Transverse colon (tissue), 4 donors: ENCODE measurements at regions not wholly inside any gene's neighbourhood (a gene's known extent, or its start where the extent isn't known, plus 50 kb on each side); places are given as distances from the start of the nearest gene placed in this dataset.
"Not testable (repeated sequence)": the region's sequence is repeated elsewhere in the genome, so short reads cannot be mapped to it uniquely, and the experiment has no call there.

ENCODE experiments used
- DNase-seq: peaks from one replicate; pipeline ENCODE4 v3.0.0-alpha.2; 2019
- H3K27ac ChIP-seq, 4 donors: fragments of 200-600 bp; sonication (generic); 2 replicates each; pipeline ENCODE4 v1.5.1; 2016 to 2018; ENCODE audit warnings: inconsistent platforms in 4 of 4
- H3K27me3 ChIP-seq: fragments of 200-600 bp; sonication (generic); 2 replicates; pipeline ENCODE4 v1.5.1; 2017; ENCODE audit warnings: inconsistent platforms
- H3K36me3 ChIP-seq, 4 donors: fragments of 200-600 bp; sonication (generic); 2 replicates each; pipeline ENCODE4 v1.5.1; 2017 to 2019; ENCODE audit warnings: inconsistent platforms in 4 of 4
- H3K4me1 ChIP-seq, 4 donors: fragments of 200-600 bp; sonication (generic); 2 replicates each; pipeline ENCODE4 v1.5.1; 2017 to 2020; ENCODE audit warnings: inconsistent platforms in 4 of 4
- H3K4me3 ChIP-seq, 4 donors: fragments of 200-600 bp; sonication (generic); 1 replicate in 1 of 4; 2 replicates in 3 of 4; pipeline versions ENCODE4 v1.5.1 to v1.6.1; 2017 to 2019; ENCODE audit warnings: inconsistent platforms in 4 of 4
- H3K9me3 ChIP-seq, 2 donors: fragments of 200-600 bp; sonication (generic); 2 replicates each; pipeline ENCODE4 v1.5.1; 2017 to 2019; ENCODE audit warnings: inconsistent platforms in 2 of 2
- EP300 ChIP-seq: sonication (generic); formaldehyde crosslinking; IDR thresholded peaks from one replicate; pipeline ENCODE4 v1.6.1; 2017; ENCODE audit warnings: antibody characterized with exemption, low read depth
- POLR2A ChIP-seq: fragments of 450-650 bp; IDR thresholded peaks from one replicate; pipeline ENCODE4 v1.6.1; 2016; ENCODE audit warnings: antibody characterized with exemption, mild to moderate bottlenecking, moderate library complexity
- POLR2AphosphoS5 ChIP-seq, 3 donors: sonication (generic); formaldehyde crosslinking; IDR thresholded peaks; one replicate each; pipeline ENCODE4 v1.6.1; 2016; ENCODE audit warnings: antibody characterized with exemption in 3 of 3
- WGBS, 2 donors: methylation state at CpG; one replicate each; pipeline ENCODE4 v1.1.5; 2018; ENCODE audit warnings: low coverage in 1 of 2; 5-methylcytosine and 5-hydroxymethylcytosine counted together
- in situ Hi-C, 4 donors: fragments of 200-750 bp; cut with MboI; loops; one replicate each; pipeline versions ENCODE4 v1.15.0 to v1.15.1; 2017; ENCODE audit warnings: low sequenced_read_pairs in 3 of 4, low pct_ligation_motif_present in 1 of 4, low pct_unique_long_range_greater_than_20kb in 1 of 4
- intact Hi-C: fragments of 100-400 bp; cut with DNase I; formaldehyde crosslinking; loops from one replicate; pipeline ENCODE4 v1.15.1; 2023; ENCODE audit warnings: low total_unique reads
- TF ChIP-seq, protein P1 (sequence below), 5 experiments: fragments of 200-600 bp in 3 of 5; fragments of 450-650 bp in 2 of 5; sonication (generic) in 3 of 5; IDR thresholded peaks; 1 replicate in 2 of 5; 2 replicates in 3 of 5; pipeline ENCODE4 v1.5.1; 2016 to 2017; ENCODE audit warnings: antibody characterized with exemption in 5 of 5, inconsistent platforms in 3 of 5, mild to moderate bottlenecking in 2 of 5, moderate library complexity in 1 of 5

DNA sequence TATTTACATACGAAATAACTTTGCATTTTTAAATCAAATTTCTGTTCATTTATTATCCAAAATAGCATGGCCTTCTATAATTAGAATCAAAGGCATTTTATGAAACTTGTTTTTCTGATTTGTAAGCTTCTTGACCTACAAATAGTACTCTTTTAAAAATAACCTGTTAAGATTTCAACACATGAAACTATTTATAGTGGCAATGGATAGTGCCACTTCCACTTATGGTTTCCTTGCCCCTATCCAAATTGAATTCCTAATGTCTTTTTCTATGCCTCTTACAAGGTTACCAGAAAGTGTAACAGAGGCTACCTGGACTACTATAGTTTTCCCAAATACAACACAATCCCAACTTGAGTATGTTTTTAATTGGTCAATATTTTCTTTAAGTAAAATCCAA lies 263.5 kb downstream of the SEMA3D start:
- no peak for DNase-seq
- intact Hi-C loops: no loop called here
- Histone ChIP-seq H3K36me3 (no peaks in the 10 kb centered on the region), H3K27me3 (no peaks in the 10 kb centered on the region), H3K27ac (no peak overlapping the region), H3K4me3 (no peak overlapping the region), H3K9me3 (no peaks in the 10 kb centered on the region), H3K4me1 (no peaks in the 10 kb centered on the region)
- 73 to 75% methylated on average over 1 of the region's 1 CpG for WGBS, 2 donors
- TF ChIP-seq EP300 (no peak), POLR2AphosphoS5 (IDR thresholded peaks at IDR 0.05) (no peak), POLR2A (no peak)
- TF ChIP-seq, protein P1, sequence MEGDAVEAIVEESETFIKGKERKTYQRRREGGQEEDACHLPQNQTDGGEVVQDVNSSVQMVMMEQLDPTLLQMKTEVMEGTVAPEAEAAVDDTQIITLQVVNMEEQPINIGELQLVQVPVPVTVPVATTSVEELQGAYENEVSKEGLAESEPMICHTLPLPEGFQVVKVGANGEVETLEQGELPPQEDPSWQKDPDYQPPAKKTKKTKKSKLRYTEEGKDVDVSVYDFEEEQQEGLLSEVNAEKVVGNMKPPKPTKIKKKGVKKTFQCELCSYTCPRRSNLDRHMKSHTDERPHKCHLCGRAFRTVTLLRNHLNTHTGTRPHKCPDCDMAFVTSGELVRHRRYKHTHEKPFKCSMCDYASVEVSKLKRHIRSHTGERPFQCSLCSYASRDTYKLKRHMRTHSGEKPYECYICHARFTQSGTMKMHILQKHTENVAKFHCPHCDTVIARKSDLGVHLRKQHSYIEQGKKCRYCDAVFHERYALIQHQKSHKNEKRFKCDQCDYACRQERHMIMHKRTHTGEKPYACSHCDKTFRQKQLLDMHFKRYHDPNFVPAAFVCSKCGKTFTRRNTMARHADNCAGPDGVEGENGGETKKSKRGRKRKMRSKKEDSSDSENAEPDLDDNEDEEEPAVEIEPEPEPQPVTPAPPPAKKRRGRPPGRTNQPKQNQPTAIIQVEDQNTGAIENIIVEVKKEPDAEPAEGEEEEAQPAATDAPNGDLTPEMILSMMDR (IDR thresholded peaks at IDR 0.05): no peak
- in situ Hi-C loops: no loop called here

DNA sequence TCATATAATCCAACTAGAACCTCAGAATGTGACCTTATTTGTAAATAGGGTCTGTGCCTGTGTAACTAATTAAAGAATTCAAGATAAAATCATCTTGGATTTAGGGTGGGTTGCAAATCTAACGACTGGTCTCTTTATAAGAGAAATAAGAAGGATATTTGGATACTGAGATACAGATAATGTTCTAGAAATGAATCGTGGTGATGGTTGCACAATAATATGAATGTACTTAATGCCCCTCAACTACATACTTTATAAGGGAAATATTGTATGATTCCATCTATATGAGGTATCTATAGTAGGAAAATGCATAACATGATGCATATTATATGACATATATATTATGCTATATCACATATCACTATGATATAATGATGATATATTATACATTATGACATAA lies 265.7 kb downstream of the SEMA3D start:
- H3K36me3 ChIP-seq: no peaks in the 10 kb centered on the region
- H3K27ac ChIP-seq: no peak overlapping the region
- no peaks in the 10 kb centered on the region for H3K27me3 ChIP-seq
- no peaks in the 10 kb centered on the region for H3K9me3 ChIP-seq
- no peak for DNase-seq
- intact Hi-C loops: no loop called here
- whole genome bisulfite sequencing, 2 donors: 76% methylated on average over 2 of the region's 2 CpGs
- in situ Hi-C loops: no loop called here
- no peak for TF ChIP-seq POLR2AphosphoS5 (IDR thresholded peaks at IDR 0.05)
- TF ChIP-seq POLR2A: no peak
- TF ChIP-seq EP300: no peak
- TF ChIP-seq, protein P1 (IDR thresholded peaks at IDR 0.05): no peak
- H3K4me3 ChIP-seq: no peak overlapping the region
- H3K4me1 ChIP-seq: no peaks in the 10 kb centered on the region

DNA sequence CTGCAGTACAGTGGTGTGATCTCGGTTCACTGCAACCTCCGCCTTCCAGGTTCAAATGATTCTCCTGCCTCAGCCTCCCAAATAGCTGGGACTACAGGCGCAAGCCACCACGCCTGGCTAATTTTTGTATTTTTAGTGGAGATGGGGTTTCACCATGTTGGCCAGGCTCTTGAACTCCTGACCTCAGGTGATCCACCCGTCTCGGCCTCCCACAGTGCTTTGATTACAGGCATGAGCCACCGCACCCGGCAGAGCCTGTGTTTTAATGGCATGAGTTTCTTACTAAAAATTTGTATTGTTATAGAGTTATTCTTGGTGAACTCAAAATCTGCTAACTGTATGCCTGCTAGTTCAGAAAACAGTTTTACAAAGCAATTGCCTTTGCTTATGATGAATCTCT lies 269.9 kb downstream of the SEMA3D start:
- H3K4me3 ChIP-seq, H3K27me3 ChIP-seq, H3K27ac ChIP-seq, H3K4me1 ChIP-seq, H3K36me3 ChIP-seq, DNase-seq, in situ Hi-C loops, H3K9me3 ChIP-seq, intact Hi-C loops: not testable (repeated sequence)
- WGBS, 2 donors: 91 to 92% methylated on average over 7 to 8 of the region's 8 CpGs

DNA sequence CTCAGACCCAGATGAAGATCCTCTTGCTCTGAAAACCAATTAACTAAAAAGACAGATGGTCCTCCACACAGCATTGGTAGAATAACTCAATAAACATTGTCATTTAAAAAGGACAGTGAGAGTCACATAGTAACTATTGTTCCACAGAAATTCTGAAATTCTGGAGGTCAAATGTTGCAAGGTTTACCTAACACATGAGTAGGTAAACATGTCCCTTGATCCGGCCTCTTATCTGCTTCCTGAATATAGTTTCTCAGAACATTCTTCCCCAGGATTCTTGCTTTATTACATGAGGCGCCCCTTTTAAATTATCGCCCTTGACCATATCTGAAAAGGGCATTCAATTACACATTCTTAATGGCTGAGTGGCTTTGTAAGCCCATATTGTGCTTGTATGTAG lies 270.7 kb downstream of the SEMA3D start:
- TF ChIP-seq POLR2A (no peak), EP300 (no peak), POLR2AphosphoS5 (IDR thresholded peaks at IDR 0.05) (no peak)
- TF ChIP-seq, protein P1 (IDR thresholded peaks at IDR 0.05): no peak
- no peaks in the 10 kb centered on the region for H3K9me3 ChIP-seq
- intact Hi-C loops (no loop called here), in situ Hi-C loops (no loop called here)
- H3K36me3 ChIP-seq: no peaks in the 10 kb centered on the region
- H3K4me1 ChIP-seq: no peaks in the 10 kb centered on the region
- H3K27ac ChIP-seq: no peak overlapping the region
- no peaks in the 10 kb centered on the region for H3K27me3 ChIP-seq
- WGBS, 2 donors: 69 to 83% methylated on average over 2 to 3 of the region's 3 CpGs
- no peak for DNase-seq
- H3K4me3 ChIP-seq: no peak overlapping the region

DNA sequence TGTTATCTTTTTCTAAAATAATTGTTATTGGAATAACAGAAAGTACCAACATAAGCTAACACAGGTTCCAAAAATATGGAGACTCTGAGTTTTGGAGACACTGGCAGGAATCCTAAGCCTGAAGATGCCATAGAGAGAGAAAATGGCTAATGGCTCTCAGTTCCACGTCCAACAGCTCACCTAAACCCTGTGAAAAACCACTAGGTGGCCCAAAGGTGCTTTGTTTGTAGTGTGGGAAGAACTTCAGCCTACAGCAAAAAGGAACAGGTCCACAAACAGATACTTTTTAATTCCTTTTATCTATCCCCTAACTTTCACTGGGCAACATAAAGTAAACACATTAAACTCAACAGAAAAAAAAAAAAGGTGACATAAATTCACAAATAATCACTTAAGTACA lies 272.3 kb downstream of the SEMA3D start:
- no peaks in the 10 kb centered on the region for H3K4me1 ChIP-seq
- no peak overlapping the region for H3K4me3 ChIP-seq
- intact Hi-C loops: no loop called here

More for the DNA sequence above, 272.3 kb downstream of the SEMA3D start:
- Histone ChIP-seq H3K27ac (no peak overlapping the region), H3K36me3 (no peaks in the 10 kb centered on the region), H3K27me3 (no peaks in the 10 kb centered on the region), H3K9me3 (no peaks in the 10 kb centered on the region)
- DNase-seq: no peak
- in situ Hi-C loops: no loop called here
- TF ChIP-seq POLR2A: no peak
- TF ChIP-seq, protein P1 (IDR thresholded peaks at IDR 0.05): no peak
- TF ChIP-seq EP300: no peak
- 37 to 44% methylated on average over 1 of the region's 1 CpG for WGBS, 2 donors
